Panc1 (cell line): ENCODE measurements at regions not wholly inside any gene's neighbourhood (a gene's known extent, or its start where the extent isn't known, plus 50 kb on each side); places are given as distances from the start of the nearest gene placed in this dataset.

ENCODE experiments used
- CTCF ChIP-seq: fragments of 450-650 bp; IDR thresholded peaks from 2 replicates; pipeline ENCODE4 v1.5.1; 2017; ENCODE audit warnings: mild to moderate bottlenecking
- POLR2AphosphoS5 ChIP-seq: IDR thresholded peaks from 2 replicates; pipeline ENCODE4 v1.6.1; 2012; ENCODE audit warnings: mild to moderate bottlenecking, low read depth, low read length, moderate library complexity
- TCF7L2 ChIP-seq: IDR thresholded peaks from 2 replicates; pipeline ENCODE4 v1.6.1; 2011; ENCODE audit warnings: mild to moderate bottlenecking, low read depth, low read length, inconsistent platforms
- TF ChIP-seq, protein P1 (sequence below), 2 experiments: IDR thresholded peaks; 2 replicates each; pipeline ENCODE4 v1.6.1; 2011 to 2012; ENCODE audit warnings: low read depth in 2 of 2, control low read depth in 1 of 2, low read length in 1 of 2, mild to moderate bottlenecking in 1 of 2, moderate library complexity in 1 of 2; ENCODE audit not compliant: insufficient read depth in 1 of 2

GRCh38 chr20:57922083-57922482, 212.3 kb upstream of the PMEPA1 start:
- TF ChIP-seq CTCF (no peak), POLR2AphosphoS5 (no peak), TCF7L2 (no peak)
- TF ChIP-seq, protein P1, sequence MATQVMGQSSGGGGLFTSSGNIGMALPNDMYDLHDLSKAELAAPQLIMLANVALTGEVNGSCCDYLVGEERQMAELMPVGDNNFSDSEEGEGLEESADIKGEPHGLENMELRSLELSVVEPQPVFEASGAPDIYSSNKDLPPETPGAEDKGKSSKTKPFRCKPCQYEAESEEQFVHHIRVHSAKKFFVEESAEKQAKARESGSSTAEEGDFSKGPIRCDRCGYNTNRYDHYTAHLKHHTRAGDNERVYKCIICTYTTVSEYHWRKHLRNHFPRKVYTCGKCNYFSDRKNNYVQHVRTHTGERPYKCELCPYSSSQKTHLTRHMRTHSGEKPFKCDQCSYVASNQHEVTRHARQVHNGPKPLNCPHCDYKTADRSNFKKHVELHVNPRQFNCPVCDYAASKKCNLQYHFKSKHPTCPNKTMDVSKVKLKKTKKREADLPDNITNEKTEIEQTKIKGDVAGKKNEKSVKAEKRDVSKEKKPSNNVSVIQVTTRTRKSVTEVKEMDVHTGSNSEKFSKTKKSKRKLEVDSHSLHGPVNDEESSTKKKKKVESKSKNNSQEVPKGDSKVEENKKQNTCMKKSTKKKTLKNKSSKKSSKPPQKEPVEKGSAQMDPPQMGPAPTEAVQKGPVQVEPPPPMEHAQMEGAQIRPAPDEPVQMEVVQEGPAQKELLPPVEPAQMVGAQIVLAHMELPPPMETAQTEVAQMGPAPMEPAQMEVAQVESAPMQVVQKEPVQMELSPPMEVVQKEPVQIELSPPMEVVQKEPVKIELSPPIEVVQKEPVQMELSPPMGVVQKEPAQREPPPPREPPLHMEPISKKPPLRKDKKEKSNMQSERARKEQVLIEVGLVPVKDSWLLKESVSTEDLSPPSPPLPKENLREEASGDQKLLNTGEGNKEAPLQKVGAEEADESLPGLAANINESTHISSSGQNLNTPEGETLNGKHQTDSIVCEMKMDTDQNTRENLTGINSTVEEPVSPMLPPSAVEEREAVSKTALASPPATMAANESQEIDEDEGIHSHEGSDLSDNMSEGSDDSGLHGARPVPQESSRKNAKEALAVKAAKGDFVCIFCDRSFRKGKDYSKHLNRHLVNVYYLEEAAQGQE (IDR thresholded peaks at IDR 0.05; ENCODE audit: insufficient read depth in 1 of 2, low read depth in 2 of 2, low read length in 1 of 2), result no peak
